ENCODE measurements at regions not wholly inside any gene's neighbourhood (a gene's known extent, or its start where the extent isn't known, plus 50 kb on each side); places are given as distances from the start of the nearest gene placed in this dataset.

- no peak for TF ChIP-seq CTCF (IDR thresholded peaks at IDR 0.05; ENCODE audit: low read depth, low read length, missing input control)
- TF ChIP-seq REST (IDR thresholded peaks at IDR 0.05): no peak
- no peak for TF ChIP-seq RAD21 (IDR thresholded peaks at IDR 0.05)
- no peak for TF ChIP-seq EGR1 (IDR thresholded peaks at IDR 0.05; ENCODE audit: low read depth in 2 of 2)
- no peak for TF ChIP-seq GABPA (IDR thresholded peaks at IDR 0.05 in 1 of 2, conservative IDR thresholded peaks at IDR 0.05 in 1 of 2)
- no peak for TF ChIP-seq JUND (IDR thresholded peaks at IDR 0.05)
- no peak for TF ChIP-seq SP1 (IDR thresholded peaks at IDR 0.05)
- no peak for TF ChIP-seq MAX (IDR thresholded peaks at IDR 0.05)
- TF ChIP-seq ATF3 (IDR thresholded peaks at IDR 0.05): no peak
These were observed 130.6 kb upstream of the LSM8 start for GRCh38 chr7:118053353-118053752.

Data from liver (tissue), 3 donors.